Panc1 (cell line): ENCODE measurements at regions not wholly inside any gene's neighbourhood (a gene's known extent, or its start where the extent isn't known, plus 50 kb on each side); places are given as distances from the start of the nearest gene placed in this dataset.

Experiments
- ATAC-seq: fragments of 200-7000 bp; cut with Tn5 transposase; 2 replicates; pipeline ENCODE4 v1.9.1; 2020; ENCODE audit warnings: mild to moderate bottlenecking, moderate library complexity
- BruUV-seq: library from RNA; stranded (reverse); fragments of 400-500 nt; replicated peaks from 2 replicates; lab custom pipeline; 2021; lab: Mats Ljungman, UMichigan
- CTCF ChIA-PET: fragments of 300-600 bp; sonication (Branson Sonifier 250); formaldehyde crosslinking; loops from one replicate; lab custom pipeline; 2022; ENCODE audit warnings: antibody characterized with exemption; lab: Charles Lee
- POLR2A ChIA-PET: fragments of 300-600 bp; sonication (Branson Sonifier 250); formaldehyde crosslinking; loops from one replicate; lab custom pipeline; 2022; ENCODE audit warnings: antibody characterized with exemption; lab: Charles Lee
- DNase-seq: peaks from one replicate; pipeline ENCODE4 v3.0.0-alpha.2; 2010; ENCODE audit warnings: low read depth, low spot score
- H3K27ac ChIP-seq: 2 replicates; pipeline ENCODE4 v1.5.1; 2011; ENCODE audit warnings: mild to moderate bottlenecking, low read length, inconsistent platforms
- H3K27me3 ChIP-seq: fragments of 200-500 bp; sonication (Bioruptor generic); 2 replicates; pipeline ENCODE4 v1.6.0; 2014; ENCODE audit warnings: low read length, inconsistent platforms; ENCODE audit not compliant: control insufficient read depth, insufficient read depth
- H3K36me3 ChIP-seq: fragments of 200-500 bp; sonication (Bioruptor generic); 2 replicates; pipeline ENCODE4 v1.5.1; 2014; ENCODE audit warnings: inconsistent platforms, mild to moderate bottlenecking, low read length, moderate library complexity; ENCODE audit not compliant: control insufficient read depth, insufficient read depth
- H3K4me1 ChIP-seq: 2 replicates; pipeline ENCODE4 v1.5.1; 2011; ENCODE audit warnings: inconsistent platforms, mild to moderate bottlenecking, low read length, moderate library complexity; ENCODE audit not compliant: control insufficient read depth, insufficient read depth
- H3K4me3 ChIP-seq, 2 experiments: 2 replicates each; pipeline ENCODE4 v1.5.1; 2011 to 2012; ENCODE audit warnings: low read depth in 2 of 2, low read length in 2 of 2, mild to moderate bottlenecking in 2 of 2, inconsistent platforms in 1 of 2, moderate library complexity in 1 of 2
- H3K9me3 ChIP-seq: fragments of 200-500 bp; sonication (Bioruptor generic); 2 replicates; pipeline ENCODE4 v1.5.1; 2014; ENCODE audit warnings: low read depth, mild to moderate bottlenecking, inconsistent platforms, low read length, moderate library complexity; ENCODE audit not compliant: control insufficient read depth, insufficient read depth
- POLR2AphosphoS5 ChIP-seq: IDR thresholded peaks from 2 replicates; pipeline ENCODE4 v1.6.1; 2012; ENCODE audit warnings: mild to moderate bottlenecking, low read depth, low read length, moderate library complexity
- SIN3A ChIP-seq: IDR thresholded peaks from 2 replicates; pipeline ENCODE4 v1.6.1; 2012; ENCODE audit warnings: low read depth, mild to moderate bottlenecking, low read length, moderate library complexity, borderline replicate concordance; ENCODE audit not compliant: insufficient read depth
- TCF7L2 ChIP-seq: IDR thresholded peaks from 2 replicates; pipeline ENCODE4 v1.6.1; 2011; ENCODE audit warnings: mild to moderate bottlenecking, low read depth, low read length, inconsistent platforms
- in situ Hi-C: cut with HindIII; loops from 2 replicates; pipeline ENCODE4 v1.10.0; 2016; ENCODE audit warnings: low sequenced_read_pairs, low pct_unique_long_range_greater_than_20kb
- intact Hi-C: fragments of 100-400 bp; cut with micrococcal nuclease; formaldehyde crosslinking; loops from one replicate; pipeline ENCODE4 v1.10.0; 2022; ENCODE audit not compliant: unreplicated experiment
- TF ChIP-seq, protein P1 (sequence below): fragments of 450-650 bp; IDR thresholded peaks from 2 replicates; pipeline ENCODE4 v1.5.1; 2017; ENCODE audit warnings: mild to moderate bottlenecking
- TF ChIP-seq, protein P2 (sequence below), 2 experiments: IDR thresholded peaks; 2 replicates each; pipeline ENCODE4 v1.6.1; 2011 to 2012; ENCODE audit warnings: low read depth in 2 of 2, control low read depth in 1 of 2, low read length in 1 of 2, mild to moderate bottlenecking in 1 of 2, moderate library complexity in 1 of 2; ENCODE audit not compliant: insufficient read depth in 1 of 2

DNA sequence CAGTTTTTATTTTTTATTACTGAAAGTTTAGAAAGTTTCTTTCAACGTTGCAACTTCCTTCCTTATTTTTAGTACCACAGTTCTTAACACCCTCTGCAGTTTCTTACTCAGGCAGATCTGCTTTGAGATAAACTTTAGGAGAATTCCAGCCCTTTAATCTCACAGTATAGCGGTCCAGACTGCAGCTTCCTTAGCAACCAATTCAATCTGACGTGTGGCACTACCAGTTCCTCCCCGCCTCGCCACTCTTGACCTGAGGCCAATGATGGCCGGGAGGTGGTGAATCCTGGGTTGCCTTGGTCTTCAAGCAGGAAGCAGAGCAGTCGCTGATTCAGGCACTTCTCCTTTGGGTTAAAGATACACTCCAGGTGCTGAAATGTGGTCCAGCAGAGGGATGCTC, 334.3 kb upstream of the TRPC7 start:
- CTCF ChIA-PET, result no interaction called here
- TF ChIP-seq, protein P1, sequence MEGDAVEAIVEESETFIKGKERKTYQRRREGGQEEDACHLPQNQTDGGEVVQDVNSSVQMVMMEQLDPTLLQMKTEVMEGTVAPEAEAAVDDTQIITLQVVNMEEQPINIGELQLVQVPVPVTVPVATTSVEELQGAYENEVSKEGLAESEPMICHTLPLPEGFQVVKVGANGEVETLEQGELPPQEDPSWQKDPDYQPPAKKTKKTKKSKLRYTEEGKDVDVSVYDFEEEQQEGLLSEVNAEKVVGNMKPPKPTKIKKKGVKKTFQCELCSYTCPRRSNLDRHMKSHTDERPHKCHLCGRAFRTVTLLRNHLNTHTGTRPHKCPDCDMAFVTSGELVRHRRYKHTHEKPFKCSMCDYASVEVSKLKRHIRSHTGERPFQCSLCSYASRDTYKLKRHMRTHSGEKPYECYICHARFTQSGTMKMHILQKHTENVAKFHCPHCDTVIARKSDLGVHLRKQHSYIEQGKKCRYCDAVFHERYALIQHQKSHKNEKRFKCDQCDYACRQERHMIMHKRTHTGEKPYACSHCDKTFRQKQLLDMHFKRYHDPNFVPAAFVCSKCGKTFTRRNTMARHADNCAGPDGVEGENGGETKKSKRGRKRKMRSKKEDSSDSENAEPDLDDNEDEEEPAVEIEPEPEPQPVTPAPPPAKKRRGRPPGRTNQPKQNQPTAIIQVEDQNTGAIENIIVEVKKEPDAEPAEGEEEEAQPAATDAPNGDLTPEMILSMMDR, result no peak
- TF ChIP-seq, protein P2, sequence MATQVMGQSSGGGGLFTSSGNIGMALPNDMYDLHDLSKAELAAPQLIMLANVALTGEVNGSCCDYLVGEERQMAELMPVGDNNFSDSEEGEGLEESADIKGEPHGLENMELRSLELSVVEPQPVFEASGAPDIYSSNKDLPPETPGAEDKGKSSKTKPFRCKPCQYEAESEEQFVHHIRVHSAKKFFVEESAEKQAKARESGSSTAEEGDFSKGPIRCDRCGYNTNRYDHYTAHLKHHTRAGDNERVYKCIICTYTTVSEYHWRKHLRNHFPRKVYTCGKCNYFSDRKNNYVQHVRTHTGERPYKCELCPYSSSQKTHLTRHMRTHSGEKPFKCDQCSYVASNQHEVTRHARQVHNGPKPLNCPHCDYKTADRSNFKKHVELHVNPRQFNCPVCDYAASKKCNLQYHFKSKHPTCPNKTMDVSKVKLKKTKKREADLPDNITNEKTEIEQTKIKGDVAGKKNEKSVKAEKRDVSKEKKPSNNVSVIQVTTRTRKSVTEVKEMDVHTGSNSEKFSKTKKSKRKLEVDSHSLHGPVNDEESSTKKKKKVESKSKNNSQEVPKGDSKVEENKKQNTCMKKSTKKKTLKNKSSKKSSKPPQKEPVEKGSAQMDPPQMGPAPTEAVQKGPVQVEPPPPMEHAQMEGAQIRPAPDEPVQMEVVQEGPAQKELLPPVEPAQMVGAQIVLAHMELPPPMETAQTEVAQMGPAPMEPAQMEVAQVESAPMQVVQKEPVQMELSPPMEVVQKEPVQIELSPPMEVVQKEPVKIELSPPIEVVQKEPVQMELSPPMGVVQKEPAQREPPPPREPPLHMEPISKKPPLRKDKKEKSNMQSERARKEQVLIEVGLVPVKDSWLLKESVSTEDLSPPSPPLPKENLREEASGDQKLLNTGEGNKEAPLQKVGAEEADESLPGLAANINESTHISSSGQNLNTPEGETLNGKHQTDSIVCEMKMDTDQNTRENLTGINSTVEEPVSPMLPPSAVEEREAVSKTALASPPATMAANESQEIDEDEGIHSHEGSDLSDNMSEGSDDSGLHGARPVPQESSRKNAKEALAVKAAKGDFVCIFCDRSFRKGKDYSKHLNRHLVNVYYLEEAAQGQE (IDR thresholded peaks at IDR 0.05; ENCODE audit: insufficient read depth in 1 of 2, low read depth in 2 of 2, low read length in 1 of 2), result no peak
- TF ChIP-seq TCF7L2, result no peak
- no peak for TF ChIP-seq SIN3A
- TF ChIP-seq POLR2AphosphoS5, result no peak
- no peak overlapping the region for H3K27ac ChIP-seq
- BruUV-seq, result no TSS peak
- H3K36me3 ChIP-seq, result no peaks in the 10 kb centered on the region
- POLR2A ChIA-PET, result no interaction called here
- H3K27me3 ChIP-seq, result no peaks in the 10 kb centered on the region; the same call in 1 of the 2 replicates
- in situ Hi-C loops (no loop called here), intact Hi-C loops (no loop called here)
- no peaks in the 10 kb centered on the region for H3K4me1 ChIP-seq
- H3K9me3 ChIP-seq, result no peaks in the 10 kb centered on the region
- H3K4me3 ChIP-seq, result no peak overlapping the region
- ATAC-seq (no peak), DNase-seq (no peak)

DNA sequence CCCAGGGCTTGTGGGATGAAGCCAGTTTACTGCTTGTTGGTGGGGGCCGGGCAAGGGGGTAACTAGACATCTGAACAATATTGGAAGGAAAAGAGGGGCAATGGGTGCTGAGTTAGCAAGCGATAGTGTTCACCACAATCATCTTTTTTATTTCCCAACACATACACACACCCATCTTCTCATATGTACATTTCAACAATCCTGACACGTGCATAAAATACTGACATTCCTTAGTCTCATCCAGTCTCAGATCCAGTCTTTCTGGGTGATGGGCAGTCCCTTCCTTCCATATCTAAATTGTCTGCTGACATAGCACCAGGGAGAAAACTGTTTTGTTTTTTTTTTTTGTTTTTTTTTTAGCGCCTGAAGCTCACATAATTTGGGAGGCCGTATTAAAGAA, 333.6 kb upstream of the TRPC7 start:
- POLR2A ChIA-PET, result no interaction called here
- no peak for DNase-seq

More for the DNA sequence above, 333.6 kb upstream of the TRPC7 start:
- no peaks in the 10 kb centered on the region for H3K9me3 ChIP-seq
- no peak overlapping the region for H3K4me3 ChIP-seq
- no peaks in the 10 kb centered on the region for H3K4me1 ChIP-seq
- no peak for TF ChIP-seq SIN3A
- no peak for TF ChIP-seq TCF7L2
- TF ChIP-seq POLR2AphosphoS5, result no peak
- TF ChIP-seq, protein P1, result no peak
- TF ChIP-seq, protein P2 (IDR thresholded peaks at IDR 0.05; ENCODE audit: insufficient read depth in 1 of 2, low read depth in 2 of 2, low read length in 1 of 2), result no peak
- in situ Hi-C loops, result no loop called here
- no peaks in the 10 kb centered on the region; the same call in 1 of the 2 replicates for H3K27me3 ChIP-seq
- intact Hi-C loops, result no loop called here
- H3K36me3 ChIP-seq, result no peaks in the 10 kb centered on the region
- BruUV-seq, result no TSS peak
- H3K27ac ChIP-seq, result no peak overlapping the region
- CTCF ChIA-PET, result no interaction called here
- ATAC-seq, result no peak
